Activated B cell treated with CpG ODN at 0.5 μM for 24 hours (primary cell): ENCODE measurements at regions not wholly inside any gene's neighbourhood (a gene's known extent, or its start where the extent isn't known, plus 50 kb on each side); places are given as distances from the start of the nearest gene placed in this dataset.

Source experiments
- ATAC-seq: fragments of 200-7000 bp; cut with Tn5 transposase; one replicate; pipeline ENCODE4 v1.10.0; 2021; ENCODE audit warnings: low read depth, mild to moderate bottlenecking, moderate library complexity
- CTCF ChIA-PET: fragments of 350-600 bp; sonication (Branson Sonifier 250); formaldehyde crosslinking; loops from one replicate; lab custom pipeline; 2021; ENCODE audit warnings: antibody characterized with exemption; lab: Charles Lee
- POLR2A ChIA-PET: fragments of 350-600 bp; sonication (Branson Sonifier 250); formaldehyde crosslinking; loops from one replicate; lab custom pipeline; 2021; ENCODE audit warnings: antibody characterized with exemption; lab: Charles Lee
- DNase-seq: peaks from one replicate; pipeline ENCODE4 v3.0.0; 2022
- H3K27ac Mint-ChIP-seq: one replicate; pipeline ENCODE4 v1.8.0; 2020; ENCODE audit warnings: mixed read lengths
- H3K27me3 Mint-ChIP-seq: one replicate; pipeline ENCODE4 v1.8.0; 2021; ENCODE audit warnings: mixed read lengths
- H3K36me3 Mint-ChIP-seq: one replicate; pipeline ENCODE4 v1.8.0; 2021; ENCODE audit warnings: low read depth, mixed read lengths
- H3K4me1 Mint-ChIP-seq: one replicate; pipeline ENCODE4 v1.8.0; 2021; ENCODE audit warnings: mixed read lengths
- H3K4me3 Mint-ChIP-seq: one replicate; pipeline ENCODE4 v1.8.0; 2020; ENCODE audit warnings: mild to moderate bottlenecking, mixed read lengths
- H3K9me3 Mint-ChIP-seq: one replicate; pipeline ENCODE4 v1.8.0; 2020; ENCODE audit warnings: mixed read lengths
- intact Hi-C: fragments of 100-400 bp; cut with micrococcal nuclease; formaldehyde crosslinking; loops from one replicate; pipeline ENCODE4 v1.15.1; 2024
- TF ChIP-seq, protein P1 (sequence below): fragments of 200-600 bp; IDR thresholded peaks from one replicate; pipeline ENCODE4 v1.8.0; 2022; ENCODE audit warnings: antibody characterized with exemption, mild to moderate bottlenecking

DNA sequence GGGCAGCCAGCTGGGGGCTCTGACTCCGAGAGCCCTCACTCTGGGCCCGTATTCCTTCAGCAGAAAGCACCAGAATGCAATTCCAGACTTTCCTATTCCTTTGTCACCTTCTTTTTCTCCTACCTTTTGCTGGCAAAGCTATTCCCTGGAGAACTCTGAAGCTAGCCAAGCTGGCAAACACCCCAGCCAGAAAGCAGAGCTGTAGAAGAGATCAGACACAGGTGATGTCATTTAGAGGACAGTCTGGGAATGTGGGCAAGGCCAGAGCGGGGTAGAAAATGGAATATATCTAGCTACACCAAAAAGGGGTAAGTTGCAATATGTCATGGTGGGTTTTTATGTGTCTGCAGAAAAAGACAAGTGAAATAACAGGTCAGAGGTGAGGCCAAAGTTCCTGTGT, 205.1 kb downstream of the NXPE2 start:
- ATAC-seq (no peak), DNase-seq (no peak)
- no peaks in the 10 kb centered on the region for H3K27me3 Mint-ChIP-seq
- POLR2A ChIA-PET = no interaction called here
- TF ChIP-seq, protein P1, sequence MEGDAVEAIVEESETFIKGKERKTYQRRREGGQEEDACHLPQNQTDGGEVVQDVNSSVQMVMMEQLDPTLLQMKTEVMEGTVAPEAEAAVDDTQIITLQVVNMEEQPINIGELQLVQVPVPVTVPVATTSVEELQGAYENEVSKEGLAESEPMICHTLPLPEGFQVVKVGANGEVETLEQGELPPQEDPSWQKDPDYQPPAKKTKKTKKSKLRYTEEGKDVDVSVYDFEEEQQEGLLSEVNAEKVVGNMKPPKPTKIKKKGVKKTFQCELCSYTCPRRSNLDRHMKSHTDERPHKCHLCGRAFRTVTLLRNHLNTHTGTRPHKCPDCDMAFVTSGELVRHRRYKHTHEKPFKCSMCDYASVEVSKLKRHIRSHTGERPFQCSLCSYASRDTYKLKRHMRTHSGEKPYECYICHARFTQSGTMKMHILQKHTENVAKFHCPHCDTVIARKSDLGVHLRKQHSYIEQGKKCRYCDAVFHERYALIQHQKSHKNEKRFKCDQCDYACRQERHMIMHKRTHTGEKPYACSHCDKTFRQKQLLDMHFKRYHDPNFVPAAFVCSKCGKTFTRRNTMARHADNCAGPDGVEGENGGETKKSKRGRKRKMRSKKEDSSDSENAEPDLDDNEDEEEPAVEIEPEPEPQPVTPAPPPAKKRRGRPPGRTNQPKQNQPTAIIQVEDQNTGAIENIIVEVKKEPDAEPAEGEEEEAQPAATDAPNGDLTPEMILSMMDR = no peak
- no peaks in the 10 kb centered on the region for H3K9me3 Mint-ChIP-seq
- CTCF ChIA-PET = no interaction called here
- no peak overlapping the region for H3K4me3 Mint-ChIP-seq
- no peaks in the 10 kb centered on the region for H3K4me1 Mint-ChIP-seq
- intact Hi-C loops = no loop called here
- no peaks in the 10 kb centered on the region for H3K36me3 Mint-ChIP-seq
- no peak overlapping the region for H3K27ac Mint-ChIP-seq

DNA sequence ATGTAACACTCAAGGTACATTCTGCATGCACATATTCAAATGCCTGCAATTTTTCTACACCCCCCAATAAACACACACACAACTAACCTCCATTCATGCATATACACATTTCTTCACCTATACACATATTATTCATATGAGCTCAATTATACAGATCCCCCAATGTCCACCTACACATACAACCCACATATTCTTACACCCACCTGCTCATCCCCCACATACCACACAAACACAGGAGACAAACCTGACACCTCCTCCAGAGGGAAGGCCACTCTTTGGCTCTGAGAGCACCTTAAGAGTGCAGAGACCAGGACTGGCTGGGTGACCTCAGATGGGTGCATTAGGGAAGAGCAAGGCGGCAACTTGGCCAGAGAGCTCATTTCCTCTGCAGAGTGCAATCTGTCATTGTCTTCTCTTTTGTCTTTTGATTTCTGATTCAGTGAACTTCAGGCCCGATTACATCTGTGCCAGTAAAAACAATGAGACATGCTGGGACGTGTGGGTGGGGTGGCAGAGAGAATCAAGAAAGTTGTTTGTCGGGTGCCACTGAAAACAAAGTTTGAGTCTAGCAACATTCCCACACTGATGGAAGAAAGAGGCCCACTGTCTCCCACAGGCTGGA, 208.4 kb downstream of the NXPE2 start:
- DNase-seq (no peak), ATAC-seq (no peak)
- TF ChIP-seq, protein P1 = no peak
- Mint-ChIP-seq H3K36me3 (no peaks in the 10 kb centered on the region), H3K9me3 (peaks cover 3% of the 10 kb centered on the region), H3K4me3 (no peak overlapping the region), H3K4me1 (no peaks in the 10 kb centered on the region), H3K27ac (no peak overlapping the region), H3K27me3 (no peaks in the 10 kb centered on the region)
- ChIA-PET POLR2A (no interaction called here), CTCF (no interaction called here)
- intact Hi-C loops = no loop called here

DNA sequence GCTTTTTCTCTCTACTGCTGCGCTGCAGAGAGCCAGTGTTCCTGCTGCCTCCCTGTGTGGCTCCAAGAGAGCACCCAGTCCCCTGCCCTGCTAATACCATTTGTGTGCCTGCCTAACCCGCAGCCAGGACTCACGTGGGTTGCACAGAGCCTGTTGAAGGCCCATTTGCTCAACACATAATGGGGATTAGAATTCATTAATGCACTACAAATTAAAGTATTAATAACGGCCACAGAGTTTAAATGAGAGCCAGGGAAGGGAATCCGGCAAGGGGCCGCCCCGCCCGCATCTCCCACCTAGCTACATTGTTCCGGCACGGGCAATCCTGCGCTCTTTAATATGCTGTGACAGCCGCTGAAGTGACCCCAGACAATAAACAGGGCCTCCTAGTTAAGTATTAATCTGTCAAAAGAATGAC, 211.3 kb downstream of the NXPE2 start:
- Mint-ChIP-seq H3K4me3 (no peak overlapping the region), H3K36me3 (no peaks in the 10 kb centered on the region), H3K4me1 (no peaks in the 10 kb centered on the region), H3K9me3 (peaks cover 3% of the 10 kb centered on the region), H3K27me3 (no peaks in the 10 kb centered on the region), H3K27ac (no peak overlapping the region)
- ChIA-PET CTCF (no interaction called here), POLR2A (no interaction called here)
- DNase-seq (no peak), ATAC-seq (no peak)
- TF ChIP-seq, protein P1 = no peak
- intact Hi-C loops = no loop called here

DNA sequence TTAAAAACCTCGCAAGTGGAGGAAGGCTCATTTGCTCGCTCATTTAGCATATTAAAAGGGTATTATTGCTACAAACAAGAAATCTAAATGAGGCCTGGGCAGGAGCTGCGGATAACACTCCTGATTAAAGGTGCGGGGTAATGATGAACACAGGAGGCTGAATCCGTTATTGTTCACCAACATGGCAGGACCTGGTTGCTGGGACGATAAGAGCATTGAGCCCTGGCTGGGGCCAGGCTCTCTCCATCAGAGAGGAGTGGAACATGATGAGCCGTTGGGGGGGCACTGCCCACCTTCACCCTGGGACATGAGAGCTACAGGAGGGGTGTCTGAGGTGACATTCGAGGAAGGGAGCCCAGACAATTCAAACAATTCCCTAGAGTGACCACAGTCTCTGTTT, 211.7 kb downstream of the NXPE2 start:
- Mint-ChIP-seq H3K27me3 (no peaks in the 10 kb centered on the region), H3K9me3 (peaks cover 3% of the 10 kb centered on the region), H3K4me1 (no peaks in the 10 kb centered on the region), H3K4me3 (no peak overlapping the region), H3K27ac (no peak overlapping the region), H3K36me3 (no peaks in the 10 kb centered on the region)
- TF ChIP-seq, protein P1 = no peak
- CTCF ChIA-PET = no interaction called here
- ATAC-seq (no peak), DNase-seq (no peak)
- intact Hi-C loops = no loop called here
- POLR2A ChIA-PET = no interaction called here

DNA sequence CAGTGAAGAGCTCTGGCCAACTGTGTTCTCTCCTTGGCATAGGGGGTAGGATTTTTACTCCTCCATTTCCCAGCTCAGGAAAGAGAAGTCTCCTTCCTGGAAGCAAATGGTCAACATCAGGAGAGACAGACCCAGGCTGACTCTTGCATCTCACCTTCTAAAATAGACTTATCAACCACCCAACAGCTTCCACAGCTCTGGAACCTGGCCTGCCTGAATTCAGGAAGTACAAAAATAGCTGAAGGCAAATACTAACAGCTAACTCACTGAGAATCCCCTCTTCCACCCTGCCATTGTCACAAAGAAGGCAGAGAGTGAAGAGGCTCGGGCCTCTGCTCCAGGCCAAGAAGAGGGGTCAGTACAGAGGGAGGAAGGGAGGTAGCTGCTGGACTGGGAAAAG, 213.6 kb downstream of the NXPE2 start:
- Mint-ChIP-seq H3K9me3 (peaks cover 5% of the 10 kb centered on the region), H3K4me3 (no peak overlapping the region), H3K27ac (no peak overlapping the region), H3K27me3 (no peaks in the 10 kb centered on the region), H3K4me1 (no peaks in the 10 kb centered on the region), H3K36me3 (no peaks in the 10 kb centered on the region)
- ATAC-seq (no peak), DNase-seq (no peak)
- ChIA-PET POLR2A (no interaction called here), CTCF (no interaction called here)
- intact Hi-C loops = no loop called here
- TF ChIP-seq, protein P1 = no peak
